ENCODE measurements at regions not wholly inside any gene's neighbourhood (a gene's known extent, or its start where the extent isn't known, plus 50 kb on each side); places are given as distances from the start of the nearest gene placed in this dataset.
"Not testable (repeated sequence)": the region's sequence is repeated elsewhere in the genome, so short reads cannot be mapped to it uniquely, and the experiment has no call there.

DNA sequence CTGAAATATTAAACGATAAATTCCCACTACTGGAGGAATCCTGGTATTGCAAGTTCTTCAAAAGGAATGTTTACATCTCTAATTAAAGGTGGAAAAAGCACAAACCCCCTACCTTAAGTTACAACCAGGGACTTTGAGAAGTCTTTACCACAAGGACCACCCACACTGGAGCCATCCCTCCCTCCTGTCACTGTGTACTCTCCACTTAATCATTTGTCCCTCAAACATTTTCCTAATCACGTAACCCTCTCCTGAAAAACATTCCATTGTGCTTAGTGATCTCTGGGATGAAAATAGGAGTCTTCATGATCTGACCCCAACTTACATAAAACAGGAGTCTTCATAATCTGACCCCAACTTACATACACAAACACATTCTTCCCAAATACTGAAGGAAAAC lies 85.7 kb downstream of the SUCLG1 start:
- DNase-seq (ENCODE audit: low spot score), result no peak

DNA sequence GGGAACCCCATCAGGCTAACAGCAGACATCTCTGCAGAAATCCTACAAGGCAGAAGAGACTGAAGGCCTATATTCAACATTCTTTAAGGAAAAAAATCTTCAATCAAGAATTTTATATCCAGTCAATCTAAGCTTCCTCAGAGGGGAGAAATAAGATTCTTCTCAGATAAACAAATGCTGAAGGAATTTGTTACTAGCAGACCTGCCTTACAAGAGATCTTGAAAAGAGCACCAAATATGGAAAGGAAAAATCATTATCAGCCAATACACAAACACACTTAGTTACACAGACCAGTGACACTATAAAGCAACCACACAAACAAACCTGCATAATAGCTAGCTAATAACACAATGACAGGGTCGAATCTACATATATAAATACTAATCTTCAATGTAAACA lies 96.5 kb downstream of the SUCLG1 start:
- no peak for DNase-seq (ENCODE audit: low spot score)

DNA sequence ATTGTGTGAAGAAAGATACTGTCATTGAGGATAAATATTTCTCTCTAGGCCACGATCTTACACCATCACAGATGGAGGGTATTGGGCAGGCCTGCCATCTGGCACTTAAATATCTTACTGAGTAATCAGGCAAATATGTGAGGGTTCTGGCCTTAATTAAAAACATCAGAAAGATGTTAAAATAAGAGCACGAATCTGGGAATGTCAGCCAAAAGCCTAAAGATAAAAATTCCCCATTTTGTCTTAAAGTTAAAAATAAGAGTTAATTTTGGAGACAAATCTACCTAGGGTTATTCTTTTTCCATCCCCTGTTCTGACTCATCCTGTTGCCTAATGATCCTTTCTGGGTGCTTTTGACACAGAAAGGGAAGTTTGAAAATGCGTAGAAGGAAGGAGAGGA lies 121.0 kb downstream of the SUCLG1 start:
- DNase-seq (ENCODE audit: low spot score), result no peak

DNA sequence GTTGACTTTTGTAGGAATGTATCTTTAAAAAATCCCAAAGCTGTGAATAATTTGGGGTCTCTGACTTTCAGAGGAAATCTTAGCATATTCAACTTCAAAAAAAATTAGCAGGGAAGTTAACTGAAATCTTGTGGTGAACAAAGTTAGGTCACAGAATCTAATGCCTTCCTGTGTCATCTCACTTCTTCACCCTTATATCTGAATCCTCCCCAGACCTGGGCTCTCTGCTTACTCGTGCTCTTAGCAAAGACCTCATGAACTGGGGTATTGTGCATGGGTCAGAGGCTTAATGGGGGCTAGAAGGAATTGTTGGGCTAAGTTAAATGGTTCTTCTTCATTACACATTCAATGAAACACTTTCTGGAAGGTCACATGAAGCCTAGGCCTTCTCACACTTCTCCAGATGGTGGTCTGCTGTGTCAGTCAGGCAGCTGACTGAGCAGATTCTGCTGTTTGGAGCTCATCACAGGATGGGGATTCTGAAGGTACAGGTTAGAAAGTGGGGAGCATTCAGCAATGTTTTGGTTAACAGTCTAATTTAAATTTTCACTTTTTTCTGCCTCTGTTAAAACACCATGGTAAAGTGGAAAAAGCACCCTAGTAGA lies 131.3 kb downstream of the SUCLG1 start:
- no peak for DNase-seq (ENCODE audit: low spot score)

DNA sequence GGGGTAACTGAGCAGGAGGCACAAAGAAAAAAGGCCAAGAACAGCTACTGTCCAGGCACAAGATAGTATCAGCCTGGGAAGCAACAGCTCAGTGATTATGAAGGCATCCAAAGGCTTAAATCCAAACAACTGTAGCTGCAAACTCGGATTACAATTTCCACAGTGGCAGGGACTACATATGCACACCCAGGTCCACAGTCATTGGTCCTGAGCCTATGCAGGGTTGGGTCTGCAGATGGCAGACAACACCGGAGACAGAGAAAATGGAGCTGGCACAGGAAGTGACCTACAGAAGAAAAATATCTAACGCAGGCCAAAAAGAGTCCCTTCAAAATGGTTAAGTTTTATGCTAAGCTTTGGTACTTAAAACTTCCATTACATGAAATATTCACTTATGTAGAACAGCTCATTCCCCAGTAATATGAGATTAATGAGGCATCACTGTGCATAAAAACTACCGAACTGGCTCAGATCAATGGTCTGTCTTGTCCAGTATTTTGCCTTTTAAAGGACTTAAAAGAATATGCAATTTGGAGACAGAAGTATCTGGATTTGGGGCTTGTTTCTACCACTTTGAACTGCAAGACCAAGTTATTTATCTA lies 132.1 kb downstream of the SUCLG1 start:
- DNase-seq (ENCODE audit: low spot score), result no peak

DNA sequence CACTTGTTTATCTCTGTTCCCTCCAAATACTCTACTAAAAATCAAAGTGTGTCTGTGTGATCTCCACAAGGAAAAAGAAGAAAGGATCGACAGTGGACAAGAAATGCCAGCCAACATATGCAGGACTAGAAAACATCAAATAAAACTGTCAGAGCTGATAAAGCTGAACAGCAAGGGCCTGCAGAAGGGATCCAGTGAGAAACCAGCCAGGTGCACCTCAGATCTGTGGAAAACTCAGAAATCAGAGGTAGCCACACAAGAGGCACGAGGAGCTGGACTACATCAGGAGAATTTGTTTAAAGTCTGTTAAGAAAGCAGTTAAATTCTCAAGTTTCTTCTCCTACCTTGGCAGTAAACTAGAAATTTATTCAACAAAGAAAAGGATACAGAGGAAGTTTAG lies 135.2 kb downstream of the SUCLG1 start:
- no peak for DNase-seq (ENCODE audit: low spot score)

DNA sequence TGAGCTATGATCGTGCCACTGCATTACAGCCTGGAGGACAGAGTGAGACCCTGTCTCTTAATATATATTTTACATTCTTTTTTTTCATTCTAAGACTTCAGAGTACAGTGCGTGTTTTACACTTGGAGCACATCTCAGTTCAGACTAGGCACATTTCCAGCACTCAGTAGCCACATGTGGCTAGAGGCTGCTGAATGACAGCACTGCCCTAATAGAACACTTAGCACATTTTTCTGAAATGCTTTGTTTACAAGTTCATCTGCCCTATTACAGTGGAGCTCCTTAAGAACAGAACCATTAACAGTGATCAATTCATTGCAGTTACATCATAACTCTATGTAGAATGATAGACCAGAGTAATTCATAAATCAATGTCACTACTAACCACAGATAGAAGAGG lies 138.1 kb downstream of the SUCLG1 start:
- no peak for DNase-seq (ENCODE audit: low spot score)

DNA sequence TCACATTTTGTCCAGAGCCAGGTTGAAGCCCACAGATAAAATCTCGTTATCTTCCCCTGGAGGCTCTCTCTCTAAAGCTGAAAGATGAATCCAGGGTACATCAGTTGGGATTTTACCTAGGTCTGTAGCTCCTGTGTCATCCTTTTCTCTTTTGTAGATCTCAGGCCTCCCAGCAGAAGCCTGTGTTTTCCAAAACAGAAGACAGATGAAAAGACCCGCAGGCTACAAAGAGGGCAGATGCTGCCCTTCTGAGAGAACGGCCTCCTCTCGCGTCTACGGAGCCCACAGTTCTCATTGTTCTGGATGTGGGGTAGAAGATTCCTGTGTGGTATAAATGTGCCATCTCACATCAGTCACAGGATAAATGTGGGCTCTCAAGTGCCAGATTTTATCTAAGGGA lies 139.5 kb downstream of the SUCLG1 start:
- no peak for DNase-seq (ENCODE audit: low spot score)

DNA sequence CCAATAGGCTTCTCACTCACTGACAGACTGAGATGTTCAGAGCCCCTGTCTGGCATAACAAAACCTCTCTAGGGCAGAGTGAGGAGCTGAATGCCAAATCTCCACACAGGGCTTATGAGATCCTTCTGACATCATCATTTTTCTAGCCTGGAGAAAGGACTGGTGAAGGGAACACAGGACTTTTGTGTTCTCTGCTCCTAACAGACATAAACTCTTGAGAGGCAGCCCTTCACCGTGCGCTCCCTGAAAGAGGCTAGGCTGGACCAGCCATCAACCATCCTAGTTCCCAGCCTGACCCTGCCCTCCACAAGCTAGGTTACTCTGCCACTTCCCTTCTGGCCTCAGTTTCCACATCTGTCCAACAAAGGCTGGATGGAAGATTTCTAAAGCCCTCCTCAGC lies 141.9 kb downstream of the SUCLG1 start:
- no peak for DNase-seq (ENCODE audit: low spot score)

DNA sequence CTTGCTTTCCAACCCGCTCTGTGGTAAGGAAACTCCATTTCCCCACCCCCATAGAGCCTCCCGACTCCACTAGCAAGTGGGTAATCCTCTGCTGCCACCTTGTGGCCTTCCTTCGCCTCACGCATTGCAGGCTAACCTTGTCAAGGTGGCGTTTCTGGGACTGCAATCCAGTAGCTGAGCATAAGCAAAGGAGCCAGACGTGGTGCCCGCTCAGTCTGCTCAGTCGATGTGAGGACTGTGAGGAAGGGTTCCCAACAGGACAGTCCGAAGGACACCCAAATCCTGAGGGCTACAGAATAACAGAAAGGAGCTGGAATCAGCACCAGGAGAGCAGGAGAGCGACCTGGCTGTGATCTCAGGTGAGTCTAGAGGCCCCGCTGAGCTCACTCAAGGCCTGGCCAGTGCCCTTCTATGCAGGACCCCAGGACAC lies 144.2 kb downstream of the SUCLG1 start:
- DNase-seq (ENCODE audit: low spot score), result peak; percentile 60

DNA sequence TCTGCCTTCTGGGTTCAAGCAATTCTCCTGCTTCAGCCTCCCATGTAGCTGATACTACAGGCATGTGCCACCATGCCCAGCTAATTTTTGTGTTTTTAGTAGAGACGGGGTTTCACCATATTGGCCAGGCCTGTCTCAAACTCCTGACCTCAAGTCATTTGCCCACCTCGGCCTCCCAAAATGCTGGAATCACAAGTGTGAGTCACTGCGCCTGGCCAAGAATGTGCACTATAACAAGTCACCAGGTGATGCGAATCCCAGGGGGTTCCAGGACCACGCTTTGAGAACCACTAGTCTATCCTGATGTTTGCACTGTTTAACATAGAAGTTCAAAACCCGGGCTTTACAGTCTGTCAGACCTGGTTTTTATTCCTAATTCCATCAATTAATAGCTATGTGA lies 144.8 kb downstream of the SUCLG1 start:
- no peak for DNase-seq (ENCODE audit: low spot score)

DNA sequence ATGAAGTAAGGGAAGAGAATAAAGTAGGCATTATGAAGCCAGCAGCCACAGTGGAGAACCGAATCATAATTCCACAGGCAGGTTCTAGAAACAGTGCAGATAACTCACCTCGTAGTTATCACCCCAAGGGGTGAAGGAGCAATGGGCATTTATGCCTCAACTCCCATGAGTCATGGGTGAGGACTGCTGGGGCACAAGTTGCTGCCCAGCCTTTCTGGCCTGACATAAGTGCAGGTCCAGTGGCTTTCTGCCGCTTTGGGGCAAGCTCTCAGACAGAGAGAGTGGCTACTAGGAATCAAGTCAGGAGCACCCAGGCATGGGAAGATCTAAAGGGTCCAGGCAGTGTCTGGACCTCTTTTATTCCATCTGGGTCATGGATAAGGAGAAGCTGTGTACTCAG lies 149.8 kb downstream of the SUCLG1 start:
- no peak for DNase-seq (ENCODE audit: low spot score)

DNA sequence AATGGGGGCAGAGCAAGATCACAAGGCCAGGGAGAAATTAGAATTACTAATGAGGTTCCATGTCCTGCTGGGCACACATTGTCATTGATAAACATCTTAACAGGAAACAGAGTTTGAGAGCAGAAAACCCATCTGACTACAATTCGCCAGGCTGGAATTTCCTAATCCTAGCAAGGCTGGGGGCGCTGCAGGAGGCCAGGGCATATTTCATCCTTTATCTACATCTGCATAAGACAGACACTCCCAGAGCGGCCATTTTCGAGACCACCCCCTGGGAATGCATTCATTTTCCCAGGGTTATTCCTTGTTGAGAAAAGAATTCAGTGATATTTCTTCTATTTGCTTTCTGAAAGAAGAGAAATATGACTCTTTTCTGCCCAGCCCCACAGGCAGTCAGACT lies 152.7 kb downstream of the SUCLG1 start:
- DNase-seq (ENCODE audit: low spot score), result no peak

DNA sequence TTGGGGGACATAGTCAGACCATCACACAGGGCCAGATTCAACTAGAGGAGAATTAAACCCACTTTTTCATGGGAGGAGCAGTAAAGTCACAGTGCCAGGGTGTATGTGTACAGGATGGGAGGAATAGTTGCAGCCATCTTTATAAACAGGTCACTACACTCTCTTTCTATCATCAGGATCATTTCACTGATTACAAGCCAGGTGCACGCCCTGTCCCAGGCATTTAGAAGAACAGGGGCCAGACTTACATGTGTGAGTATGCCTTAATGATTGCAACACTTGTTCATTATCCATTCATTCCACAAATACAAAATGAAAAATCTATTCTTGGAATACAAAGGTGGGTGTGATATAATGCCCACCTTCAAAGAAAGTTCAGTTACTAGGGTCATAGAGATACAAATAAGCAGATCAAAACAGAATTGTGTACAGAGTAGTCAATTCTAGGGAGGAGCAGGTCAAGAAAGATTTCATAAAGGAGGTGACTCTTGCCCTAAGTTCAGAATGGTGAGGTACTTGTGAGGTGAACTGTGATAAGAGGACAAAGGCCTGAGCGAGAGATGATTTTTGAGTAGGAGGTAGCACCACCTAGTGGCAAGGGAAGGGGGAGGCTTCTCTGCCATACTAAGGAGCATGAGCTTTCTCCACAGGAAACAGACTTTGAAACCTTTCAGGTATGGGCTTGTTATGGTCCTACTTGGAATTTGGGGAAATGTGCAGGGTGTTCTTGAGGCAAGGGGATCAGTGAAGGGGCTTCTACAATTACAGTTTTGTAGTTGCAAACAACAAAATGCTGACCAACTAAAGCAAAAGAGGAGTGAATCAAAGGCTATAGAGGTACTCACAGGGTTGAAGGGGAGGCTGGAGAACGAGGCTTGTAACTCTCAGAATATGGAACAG lies 156.3 kb downstream of the SUCLG1 start:
- DNase-seq (ENCODE audit: low spot score), result peak; percentile 24

DNA sequence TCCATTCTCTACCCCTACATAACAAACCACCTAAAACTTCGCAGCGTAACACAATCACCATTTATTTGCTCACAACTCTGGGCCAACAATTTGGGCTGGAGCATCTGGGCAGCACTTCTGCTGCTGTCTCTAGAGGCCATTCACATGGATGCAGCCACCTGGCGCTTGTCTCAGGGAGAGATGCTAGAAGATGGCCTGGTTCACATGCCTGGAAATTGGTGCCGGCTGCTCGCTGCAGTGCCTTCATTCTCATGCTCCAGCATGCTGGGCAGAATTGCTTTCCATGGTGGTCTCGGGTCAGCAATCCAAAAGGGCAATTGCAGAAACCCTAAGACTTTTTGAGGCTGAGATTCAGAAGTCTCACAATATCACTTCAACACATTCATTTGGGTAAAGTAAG lies 157.4 kb downstream of the SUCLG1 start:
- DNase-seq (ENCODE audit: low spot score), result no peak

DNA sequence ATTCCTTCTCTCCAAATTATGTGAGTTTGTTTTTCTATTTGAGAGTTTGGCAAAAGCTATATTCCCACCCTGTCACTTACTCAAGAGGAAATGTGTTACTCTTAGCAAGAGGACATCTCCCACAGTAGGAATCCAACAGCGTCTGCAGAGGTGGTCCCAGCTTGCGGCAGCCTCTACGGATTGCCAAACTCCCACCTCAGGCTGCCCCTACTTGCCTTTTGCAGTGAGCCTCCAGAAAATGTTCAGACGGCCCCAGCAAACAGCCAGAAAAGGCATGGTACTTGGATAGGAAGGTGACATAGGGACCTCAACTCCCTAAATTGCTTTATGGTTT lies 158.4 kb downstream of the SUCLG1 start:
- DNase-seq (ENCODE audit: low spot score), result no peak

DNA sequence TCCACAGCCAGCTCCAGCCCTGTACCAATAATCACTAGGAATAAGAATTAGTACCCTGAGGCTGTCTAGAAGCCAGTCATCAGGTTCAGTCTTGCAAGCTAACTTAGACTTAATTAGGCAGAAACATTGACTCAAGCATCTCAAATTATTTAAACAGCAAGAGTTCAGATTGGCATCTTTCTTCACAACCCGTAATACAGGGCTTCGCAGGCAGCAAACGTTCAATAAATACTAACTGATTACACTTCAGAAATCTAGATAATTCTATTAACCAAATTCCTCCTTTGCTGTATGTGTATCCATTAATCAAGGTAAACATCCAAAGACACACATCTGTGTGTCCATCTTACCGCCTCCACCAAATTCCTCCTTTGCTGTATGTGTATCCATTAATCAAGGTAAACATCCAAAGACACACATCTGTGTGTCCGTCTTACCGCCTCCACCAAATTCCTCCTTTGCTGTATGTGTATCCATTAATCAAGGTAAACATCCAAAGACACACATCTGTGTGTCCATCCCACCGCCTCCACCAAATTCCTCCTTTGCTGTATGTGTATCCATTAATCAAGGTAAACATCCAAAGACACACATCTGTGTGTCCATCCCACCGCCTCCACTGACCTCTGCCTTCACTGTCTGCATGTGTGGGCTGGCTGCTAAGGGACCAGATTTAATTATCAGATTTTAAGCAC lies 158.9 kb downstream of the SUCLG1 start:
- not testable (repeated sequence) for DNase-seq (ENCODE audit: low spot score)

DNA sequence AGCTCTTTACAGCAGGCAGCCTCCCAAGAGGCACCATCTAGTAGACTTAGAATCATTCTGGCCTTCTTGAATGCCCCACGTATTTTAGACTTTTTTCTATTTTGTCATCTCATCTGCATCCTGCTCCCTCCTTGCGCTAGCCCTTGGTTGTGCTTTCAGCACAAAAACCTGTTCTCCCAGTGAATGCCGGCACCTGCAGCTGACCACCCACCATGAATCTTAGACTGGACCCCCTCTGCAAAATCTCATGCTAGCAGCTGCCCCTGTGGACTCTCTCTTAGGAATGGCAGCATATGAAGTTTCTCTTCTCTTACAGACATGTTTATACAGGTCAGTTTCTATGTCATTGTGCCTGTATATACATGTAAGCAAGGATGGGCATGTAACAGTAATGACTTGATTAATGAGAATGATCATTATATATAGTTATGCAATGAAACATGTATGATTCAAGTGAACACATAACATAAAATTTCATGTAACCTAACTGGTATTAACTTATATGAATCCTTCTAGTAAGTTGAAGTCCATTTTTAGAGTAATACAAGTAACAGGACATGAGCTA lies 159.8 kb downstream of the SUCLG1 start:
- no peak for DNase-seq (ENCODE audit: low spot score)

DNA sequence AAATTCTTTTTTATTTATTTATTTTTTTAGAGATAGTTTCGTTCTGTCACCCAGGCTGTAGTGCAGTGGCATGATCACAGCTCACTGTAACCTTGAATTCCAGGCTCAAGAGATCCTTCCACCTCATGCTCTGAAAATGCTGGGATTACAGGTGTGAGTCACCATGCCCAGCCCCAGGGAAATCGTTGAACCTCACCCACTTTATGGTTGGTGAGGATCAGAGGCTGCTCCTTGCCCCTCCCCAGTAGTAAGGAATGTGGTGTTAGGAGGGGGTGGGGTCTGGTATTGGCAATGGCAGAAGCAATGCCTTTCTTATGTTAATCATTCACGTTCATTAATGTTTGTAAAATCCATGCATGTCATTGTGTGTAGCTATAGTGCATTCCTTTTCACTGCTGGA lies 161.9 kb downstream of the SUCLG1 start:
- DNase-seq (ENCODE audit: low spot score), result no peak

DNA sequence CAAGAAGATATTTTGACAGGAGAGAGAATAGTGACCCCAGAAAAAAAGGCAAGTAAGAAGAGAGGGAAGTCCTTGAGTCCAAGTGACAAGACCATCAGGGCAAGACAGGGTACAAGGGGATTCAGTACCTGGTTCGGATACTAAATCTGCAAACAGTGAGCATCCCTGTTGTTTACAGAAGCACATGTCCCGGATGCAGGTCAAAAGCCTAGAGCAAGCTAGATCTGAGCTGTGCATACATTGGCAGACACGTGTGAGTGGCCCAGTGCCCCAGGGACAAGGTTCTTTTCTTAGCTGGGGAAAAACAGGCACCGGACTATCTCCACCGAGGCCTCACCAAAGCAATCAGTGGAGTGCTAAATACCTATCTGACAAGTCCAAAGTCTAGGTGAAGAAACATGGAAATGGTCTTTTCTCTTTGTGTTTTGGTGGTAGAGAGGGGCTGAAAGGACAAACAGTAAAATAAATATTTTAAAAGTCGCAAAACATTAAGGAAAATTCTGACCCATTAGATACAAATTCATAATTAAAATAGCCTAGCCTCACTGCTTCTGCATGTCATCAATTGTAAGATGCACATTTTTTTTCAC lies 165.2 kb downstream of the SUCLG1 start:
- DNase-seq (ENCODE audit: low spot score), result no peak

DNA sequence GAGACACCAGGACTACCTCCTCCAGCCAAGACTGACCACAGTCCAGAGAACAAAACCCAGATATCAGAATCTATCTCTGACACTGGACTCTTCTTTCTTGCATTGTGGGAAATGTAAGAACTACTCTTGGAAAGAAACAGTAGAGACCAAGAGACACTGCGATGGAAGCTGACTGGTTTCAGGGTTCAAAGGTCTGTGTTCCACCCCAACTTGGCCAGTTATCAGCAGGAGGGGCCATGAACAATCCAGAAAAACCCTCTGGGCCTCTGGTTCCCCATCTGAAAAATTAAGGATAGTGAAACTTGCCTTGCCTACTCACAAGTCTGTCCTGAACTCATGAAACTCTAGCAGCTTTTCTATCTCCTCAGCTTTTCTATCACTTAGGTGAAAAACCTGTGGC lies 166.5 kb downstream of the SUCLG1 start:
- no peak for DNase-seq (ENCODE audit: low spot score)

DNA sequence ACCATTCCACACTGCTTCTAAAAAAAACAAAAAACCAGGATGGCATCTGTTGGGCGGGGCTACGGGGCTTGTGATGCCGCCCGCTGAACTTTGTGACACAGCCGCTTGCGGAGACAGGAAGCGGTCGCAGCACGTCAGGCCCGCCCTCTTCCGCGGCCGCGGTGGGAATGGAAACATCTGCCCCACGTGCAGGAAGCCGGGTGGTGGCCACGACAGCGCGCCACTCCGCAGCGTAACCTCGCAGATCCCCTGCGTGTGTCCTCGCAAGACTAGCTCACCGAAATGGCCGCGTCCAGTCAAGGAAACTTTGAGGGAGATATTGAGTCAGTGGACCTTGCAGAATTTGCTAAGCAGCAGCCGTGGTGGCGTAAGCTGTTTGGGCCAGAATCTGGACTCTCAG lies 168.5 kb downstream of the SUCLG1 start:
- DNase-seq (ENCODE audit: low spot score), result no peak

All from CD4-positive, alpha-beta T cell treated with Interleukin-6 at 100 ng/mL for 8 hours (primary cell).